ENCODE measurements at regions not wholly inside any gene's neighbourhood (a gene's known extent, or its start where the extent isn't known, plus 50 kb on each side); places are given as distances from the start of the nearest gene placed in this dataset.

DNA sequence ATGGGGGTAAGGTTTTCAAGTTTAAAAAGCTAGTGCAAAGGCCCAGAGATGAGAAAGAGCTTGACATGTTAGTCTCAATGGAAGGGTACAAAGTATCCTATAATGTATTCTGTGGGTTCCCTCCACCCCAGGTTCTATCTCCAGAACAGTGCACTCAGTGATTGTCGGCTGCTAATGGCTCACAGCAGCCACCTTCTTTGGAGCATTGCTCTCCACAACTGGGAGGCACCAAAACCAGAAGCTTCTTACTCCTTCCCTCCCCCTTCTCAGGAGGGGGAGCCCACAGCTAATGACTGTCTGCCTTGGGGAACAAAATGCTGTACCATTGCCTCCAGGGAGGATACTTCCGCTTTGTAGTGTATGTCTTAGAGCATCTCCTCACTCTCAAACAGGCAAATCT, 439.4 kb upstream of the RBMS3 start (continued):
- TF ChIP-seq KDM4A (IDR thresholded peaks at IDR 0.05; ENCODE audit: low read depth, low read length, severe bottlenecking) (no peak), NANOG (IDR thresholded peaks at IDR 0.05; ENCODE audit: insufficient read depth, low read depth, low read length, poor library complexity, severe bottlenecking) (no peak), CBX8 (IDR thresholded peaks at IDR 0.05; ENCODE audit: borderline replicate concordance, low read depth, low read length) (no peak), RAD21 (IDR thresholded peaks at IDR 0.05 in 1 of 2, conservative IDR thresholded peaks at IDR 0.05 in 1 of 2; ENCODE audit: low read depth in 2 of 2, low read length in 2 of 2) (no peak), ASH2L (IDR thresholded peaks at IDR 0.05; ENCODE audit: low read length) (no peak)

Measured in H1 (cell line).